Prostate gland (tissue), 2 donors: ENCODE measurements at regions not wholly inside any gene's neighbourhood (a gene's known extent, or its start where the extent isn't known, plus 50 kb on each side); places are given as distances from the start of the nearest gene placed in this dataset.

Experiments
- POLR2A ChIP-seq: fragments of 450-650 bp; IDR thresholded peaks from one replicate; pipeline ENCODE4 v1.6.1; 2016; ENCODE audit warnings: antibody characterized with exemption, mild to moderate bottlenecking
- TF ChIP-seq, protein P1 (sequence below), 4 experiments: fragments of 200-600 bp in 2 of 4; fragments of 450-650 bp in 2 of 4; sonication (generic) in 2 of 4; IDR thresholded peaks; 1 replicate in 3 of 4; 2 replicates in 1 of 4; pipeline ENCODE4 v1.5.1; 2016 to 2019; ENCODE audit warnings: antibody characterized with exemption in 4 of 4, mild to moderate bottlenecking in 2 of 4, moderate library complexity in 2 of 4

DNA sequence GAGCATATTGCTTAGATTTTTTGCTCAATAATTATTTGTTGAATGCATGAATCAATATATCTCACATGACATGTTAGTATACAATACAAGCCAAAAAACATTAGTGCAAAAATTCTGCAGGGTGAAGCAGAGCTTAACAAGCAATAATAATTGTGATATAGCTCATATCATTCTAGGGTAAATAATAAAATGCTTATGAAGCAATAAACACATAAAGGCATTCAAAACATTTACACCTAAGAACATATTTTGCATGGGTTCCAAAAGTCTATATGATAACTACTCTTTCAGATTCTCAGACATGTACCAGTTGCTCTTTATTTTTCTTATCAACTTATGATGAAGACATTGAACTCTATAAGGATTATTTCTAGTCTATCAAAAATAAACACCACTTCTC is 886.2 kb downstream of the TRHDE start:
- TF ChIP-seq POLR2A = no peak
- TF ChIP-seq, protein P1, sequence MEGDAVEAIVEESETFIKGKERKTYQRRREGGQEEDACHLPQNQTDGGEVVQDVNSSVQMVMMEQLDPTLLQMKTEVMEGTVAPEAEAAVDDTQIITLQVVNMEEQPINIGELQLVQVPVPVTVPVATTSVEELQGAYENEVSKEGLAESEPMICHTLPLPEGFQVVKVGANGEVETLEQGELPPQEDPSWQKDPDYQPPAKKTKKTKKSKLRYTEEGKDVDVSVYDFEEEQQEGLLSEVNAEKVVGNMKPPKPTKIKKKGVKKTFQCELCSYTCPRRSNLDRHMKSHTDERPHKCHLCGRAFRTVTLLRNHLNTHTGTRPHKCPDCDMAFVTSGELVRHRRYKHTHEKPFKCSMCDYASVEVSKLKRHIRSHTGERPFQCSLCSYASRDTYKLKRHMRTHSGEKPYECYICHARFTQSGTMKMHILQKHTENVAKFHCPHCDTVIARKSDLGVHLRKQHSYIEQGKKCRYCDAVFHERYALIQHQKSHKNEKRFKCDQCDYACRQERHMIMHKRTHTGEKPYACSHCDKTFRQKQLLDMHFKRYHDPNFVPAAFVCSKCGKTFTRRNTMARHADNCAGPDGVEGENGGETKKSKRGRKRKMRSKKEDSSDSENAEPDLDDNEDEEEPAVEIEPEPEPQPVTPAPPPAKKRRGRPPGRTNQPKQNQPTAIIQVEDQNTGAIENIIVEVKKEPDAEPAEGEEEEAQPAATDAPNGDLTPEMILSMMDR (IDR thresholded peaks at IDR 0.05) = no peak
